ENCODE measurements at regions not wholly inside any gene's neighbourhood (a gene's known extent, or its start where the extent isn't known, plus 50 kb on each side); places are given as distances from the start of the nearest gene placed in this dataset.

DNA sequence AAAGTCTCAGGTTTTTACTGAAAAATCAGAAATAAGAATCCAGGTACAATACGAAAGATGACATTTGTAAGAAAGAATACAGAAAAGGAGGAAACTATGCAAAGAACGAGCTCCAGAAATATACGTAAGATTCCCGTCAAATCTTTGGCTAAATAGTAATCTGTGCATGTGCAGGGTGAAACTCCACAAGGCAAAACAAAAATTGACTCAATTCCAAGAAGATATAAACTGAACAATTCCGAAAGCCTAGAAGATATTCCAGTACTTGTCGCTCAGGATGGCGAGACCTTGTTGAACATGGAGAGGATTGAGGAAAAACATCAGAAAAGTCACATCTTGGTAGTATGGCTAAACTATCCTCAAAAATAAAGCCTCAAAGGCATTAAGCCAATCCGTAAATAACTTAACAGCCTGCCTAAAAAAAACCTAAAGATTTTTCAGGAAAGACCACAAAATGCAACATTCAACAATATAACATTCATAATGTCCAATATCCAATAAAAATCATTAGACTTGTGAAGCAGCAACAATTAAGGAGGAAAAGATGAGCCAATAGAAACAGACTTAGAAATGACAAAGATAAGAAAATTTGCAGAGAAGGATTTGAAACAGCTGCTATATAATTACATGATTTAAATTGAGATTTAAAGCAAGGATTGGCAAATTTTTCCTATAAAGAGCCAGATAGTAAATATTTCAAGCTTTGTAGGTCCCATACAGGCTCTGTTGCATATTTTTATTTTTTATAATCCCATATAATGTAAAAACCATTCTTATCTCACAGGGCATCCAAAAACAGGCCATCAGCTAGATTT lies 166.4 kb upstream of the UBASH3B start:
- H3K27me3 ChIP-seq (replicated peaks; ENCODE audit: control insufficient read depth, insufficient read depth, low read length): no peaks in the 10 kb centered on the region
- H3K36me3 ChIP-seq (ENCODE audit: control insufficient read depth, insufficient read depth, low read length, severe bottlenecking): no peaks in the 10 kb centered on the region
- peaks cover 12% of the 10 kb centered on the region for H3K9me3 ChIP-seq (ENCODE audit: control insufficient read depth, low read length)
- H3K4me3 ChIP-seq (ENCODE audit: low read length): no peak overlapping the region
- H3K9ac ChIP-seq (ENCODE audit: low read length): no peak overlapping the region
- peaks cover 5% of the 10 kb centered on the region for H3K4me1 ChIP-seq (ENCODE audit: control insufficient read depth, insufficient read depth, low read length)
- DNase-seq (ENCODE audit: low read depth): no peak

DNA sequence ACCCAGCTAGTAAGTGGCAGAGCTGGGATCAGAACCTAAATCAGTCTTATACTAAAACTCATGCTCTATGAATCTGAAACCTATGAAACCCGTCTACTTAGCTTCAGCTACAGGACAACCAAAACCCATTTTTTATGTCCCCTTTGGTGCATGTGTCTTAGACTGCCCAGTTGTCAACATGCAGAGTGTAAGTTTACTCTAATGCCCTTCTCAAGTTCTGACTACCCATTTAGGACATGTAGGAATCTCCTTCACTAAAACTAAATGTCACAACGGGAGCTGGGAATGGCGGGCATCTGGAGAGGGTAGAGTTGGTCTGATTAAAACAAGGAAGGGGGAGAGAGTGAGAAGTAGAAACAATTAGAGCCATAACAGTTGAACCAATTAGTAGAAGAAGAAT lies 167.9 kb upstream of the UBASH3B start:
- DNase-seq (ENCODE audit: low read depth): no peak

DNA sequence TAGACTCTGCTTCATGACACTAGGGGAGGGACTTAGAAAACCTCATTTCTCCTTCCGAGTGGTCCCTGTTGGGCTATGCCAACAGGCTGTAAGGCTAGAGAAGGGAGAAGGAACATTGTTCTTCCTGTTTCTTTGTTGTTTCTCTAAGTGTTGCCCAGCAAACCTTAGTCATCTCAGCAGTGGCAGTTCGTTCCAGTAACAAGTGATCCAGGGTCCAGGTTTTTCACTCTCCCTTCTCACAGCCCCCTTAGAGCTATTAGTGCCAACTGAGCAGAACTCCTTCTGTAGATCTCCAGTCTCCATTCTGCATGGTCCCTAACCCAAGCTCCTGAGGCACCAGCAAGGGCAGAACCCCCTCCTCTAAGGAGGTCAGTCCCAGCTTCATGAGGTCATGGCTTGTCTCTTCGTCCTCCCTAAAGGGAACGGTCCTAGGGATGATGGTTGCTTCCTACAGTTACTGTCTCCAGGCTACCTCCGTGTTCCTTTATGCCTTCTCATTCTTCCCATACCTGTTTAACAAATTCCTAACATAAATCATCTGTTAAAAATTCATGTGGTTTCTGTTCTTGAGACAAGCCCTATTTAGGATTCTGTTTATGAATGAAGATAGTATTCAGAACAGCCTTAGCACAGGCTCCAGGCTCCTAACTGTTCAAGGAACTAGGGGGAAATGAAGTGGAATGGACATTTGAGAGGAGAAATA lies 168.6 kb upstream of the UBASH3B start:
- Histone ChIP-seq H3K9ac (ENCODE audit: low read length) (no peak overlapping the region), H3K27me3 (replicated peaks; ENCODE audit: control insufficient read depth, insufficient read depth, low read length) (no peaks in the 10 kb centered on the region), H3K4me1 (ENCODE audit: control insufficient read depth, insufficient read depth, low read length) (peaks cover 5% of the 10 kb centered on the region), H3K4me3 (ENCODE audit: low read length) (no peak overlapping the region), H3K36me3 (ENCODE audit: control insufficient read depth, insufficient read depth, low read length, severe bottlenecking) (no peaks in the 10 kb centered on the region), H3K9me3 (ENCODE audit: control insufficient read depth, low read length) (peaks cover 32% of the 10 kb centered on the region)
- DNase-seq (ENCODE audit: low read depth): no peak

More for the DNA sequence above, 167.9 kb upstream of the UBASH3B start:
- H3K27me3 ChIP-seq (replicated peaks; ENCODE audit: control insufficient read depth, insufficient read depth, low read length): no peaks in the 10 kb centered on the region
- peaks cover 5% of the 10 kb centered on the region for H3K4me1 ChIP-seq (ENCODE audit: control insufficient read depth, insufficient read depth, low read length)
- H3K9ac ChIP-seq (ENCODE audit: low read length): no peak overlapping the region
- no peak overlapping the region for H3K4me3 ChIP-seq (ENCODE audit: low read length)
- no peaks in the 10 kb centered on the region for H3K36me3 ChIP-seq (ENCODE audit: control insufficient read depth, insufficient read depth, low read length, severe bottlenecking)
- H3K9me3 ChIP-seq (ENCODE audit: control insufficient read depth, low read length): peaks cover 26% of the 10 kb centered on the region

DNA sequence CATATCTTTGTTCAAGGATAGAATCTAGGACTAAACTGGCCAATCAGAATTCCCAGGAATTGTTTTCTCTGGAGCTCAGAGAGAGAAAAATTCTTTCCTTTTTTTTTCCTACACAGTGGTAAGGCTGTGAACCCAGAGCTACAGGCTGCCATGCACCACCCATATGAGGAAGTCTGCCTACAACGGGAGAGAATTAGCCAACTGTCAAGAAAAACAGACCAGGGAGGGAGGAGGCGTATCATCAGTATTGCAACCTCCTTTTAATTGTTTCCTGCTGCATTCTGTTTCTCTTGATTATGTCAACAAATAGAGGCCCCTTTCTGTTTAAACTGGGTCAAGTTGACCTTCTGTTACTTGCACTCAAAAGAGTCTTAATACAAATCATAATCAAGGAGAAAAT lies 176.5 kb upstream of the UBASH3B start:
- Histone ChIP-seq H3K36me3 (ENCODE audit: control insufficient read depth, insufficient read depth, low read length, severe bottlenecking) (no peaks in the 10 kb centered on the region), H3K27me3 (replicated peaks; ENCODE audit: control insufficient read depth, insufficient read depth, low read length) (no peaks in the 10 kb centered on the region), H3K4me3 (ENCODE audit: low read length) (no peak overlapping the region), H3K9me3 (ENCODE audit: control insufficient read depth, low read length) (peaks cover 21% of the 10 kb centered on the region), H3K4me1 (ENCODE audit: control insufficient read depth, insufficient read depth, low read length) (peaks cover 4% of the 10 kb centered on the region), H3K9ac (ENCODE audit: low read length) (no peak overlapping the region)
- DNase-seq (ENCODE audit: low read depth): peak; percentile 74

DNA sequence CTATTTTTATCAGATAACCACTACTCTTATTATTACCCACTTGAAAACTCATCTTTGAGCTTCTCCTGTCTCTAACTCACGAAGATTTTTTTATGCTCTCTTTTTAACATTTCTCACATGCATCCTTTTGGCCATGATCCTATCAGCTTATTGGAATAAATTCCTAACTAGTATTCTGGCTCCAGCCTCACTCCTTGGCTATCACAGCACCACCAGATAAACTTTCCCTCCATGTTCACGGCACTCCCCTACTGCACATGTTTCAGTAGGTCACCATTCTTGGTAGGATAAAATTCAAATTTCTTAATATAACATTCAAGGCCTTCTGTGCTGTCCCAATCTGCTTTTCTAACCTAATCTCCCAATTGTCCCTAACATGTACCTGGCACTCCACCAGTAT lies 186.6 kb upstream of the UBASH3B start:
- Histone ChIP-seq H3K4me1 (ENCODE audit: control insufficient read depth, insufficient read depth, low read length) (no peaks in the 10 kb centered on the region), H3K4me3 (ENCODE audit: low read length) (no peak overlapping the region), H3K36me3 (ENCODE audit: control insufficient read depth, insufficient read depth, low read length, severe bottlenecking) (no peaks in the 10 kb centered on the region), H3K27me3 (replicated peaks; ENCODE audit: control insufficient read depth, insufficient read depth, low read length) (no peaks in the 10 kb centered on the region), H3K9me3 (ENCODE audit: control insufficient read depth, low read length) (peaks cover 21% of the 10 kb centered on the region), H3K9ac (ENCODE audit: low read length) (no peak overlapping the region)
- DNase-seq (ENCODE audit: low read depth): no peak

DNA sequence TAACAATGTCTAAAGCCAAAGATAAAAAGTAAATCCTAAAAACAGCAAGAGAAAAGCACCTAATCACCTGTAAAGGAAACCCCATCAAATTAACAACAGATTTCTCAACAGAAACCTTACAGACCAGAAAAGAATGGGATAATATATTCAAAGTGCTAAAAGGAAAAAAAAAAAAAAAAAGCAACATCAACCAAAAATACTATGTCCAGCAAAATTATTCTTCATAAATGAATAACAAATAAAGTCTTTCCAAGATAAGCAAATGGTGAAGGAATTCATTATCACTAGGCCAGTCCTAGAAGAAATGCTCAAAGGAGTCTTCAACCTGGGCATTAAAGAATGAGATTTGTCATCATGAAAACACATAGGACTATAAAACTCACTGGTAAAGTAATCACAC lies 192.0 kb upstream of the UBASH3B start:
- Histone ChIP-seq H3K36me3 (ENCODE audit: control insufficient read depth, insufficient read depth, low read length, severe bottlenecking) (no peaks in the 10 kb centered on the region), H3K4me1 (ENCODE audit: control insufficient read depth, insufficient read depth, low read length) (no peaks in the 10 kb centered on the region), H3K27me3 (replicated peaks; ENCODE audit: control insufficient read depth, insufficient read depth, low read length) (no peaks in the 10 kb centered on the region), H3K4me3 (ENCODE audit: low read length) (no peak overlapping the region), H3K9ac (ENCODE audit: low read length) (no peak overlapping the region), H3K9me3 (ENCODE audit: control insufficient read depth, low read length) (peaks cover 47% of the 10 kb centered on the region)
- DNase-seq (ENCODE audit: low read depth): no peak

DNA sequence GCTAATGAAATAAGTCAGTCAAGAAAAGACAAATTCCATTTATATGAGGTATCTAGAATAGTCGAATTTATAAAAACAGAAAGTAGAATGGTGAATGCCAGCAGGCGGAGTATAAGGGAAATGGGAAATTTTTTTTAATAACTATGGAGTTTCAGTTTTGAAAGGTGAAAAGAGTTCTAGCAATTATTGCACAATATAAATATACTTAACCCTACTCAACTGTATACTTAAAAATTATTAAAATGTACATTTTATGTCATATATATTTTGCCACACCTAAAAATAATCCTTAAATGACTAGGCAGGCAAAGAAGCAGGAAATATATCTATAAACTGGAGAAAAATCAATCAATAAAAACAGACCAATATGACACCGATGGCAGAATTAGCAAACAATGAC lies 196.5 kb upstream of the UBASH3B start:
- no peaks in the 10 kb centered on the region for H3K4me1 ChIP-seq (ENCODE audit: control insufficient read depth, insufficient read depth, low read length)
- no peak overlapping the region for H3K9ac ChIP-seq (ENCODE audit: low read length)
- H3K36me3 ChIP-seq (ENCODE audit: control insufficient read depth, insufficient read depth, low read length, severe bottlenecking): no peaks in the 10 kb centered on the region
- H3K27me3 ChIP-seq (replicated peaks; ENCODE audit: control insufficient read depth, insufficient read depth, low read length): no peaks in the 10 kb centered on the region
- DNase-seq (ENCODE audit: low read depth): no peak
- H3K4me3 ChIP-seq (ENCODE audit: low read length): no peak overlapping the region
- H3K9me3 ChIP-seq (ENCODE audit: control insufficient read depth, low read length): peaks cover 29% of the 10 kb centered on the region

DNA sequence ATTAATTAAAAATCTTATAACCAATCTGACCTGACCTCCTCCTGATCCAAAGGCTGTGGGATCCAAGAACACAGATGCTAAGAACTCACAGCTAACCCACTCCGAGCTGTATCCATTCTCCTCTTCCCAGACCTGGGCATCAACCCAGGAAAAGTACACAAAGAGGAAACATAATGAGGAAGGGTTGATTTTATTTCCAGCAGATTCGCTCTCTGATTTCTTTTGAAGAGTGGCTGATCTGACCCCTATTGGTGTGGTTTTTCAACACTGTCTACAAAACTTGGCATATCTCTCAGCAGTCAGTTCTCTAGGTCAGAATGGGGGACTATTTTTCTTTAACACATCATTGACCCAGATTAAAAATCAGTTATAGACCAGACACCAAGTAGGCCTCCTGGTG lies 201.9 kb upstream of the UBASH3B start:
- Histone ChIP-seq H3K4me3 (ENCODE audit: low read length) (no peak overlapping the region), H3K36me3 (ENCODE audit: control insufficient read depth, insufficient read depth, low read length, severe bottlenecking) (no peaks in the 10 kb centered on the region), H3K9ac (ENCODE audit: low read length) (no peak overlapping the region), H3K27me3 (replicated peaks; ENCODE audit: control insufficient read depth, insufficient read depth, low read length) (no peaks in the 10 kb centered on the region), H3K4me1 (ENCODE audit: control insufficient read depth, insufficient read depth, low read length) (no peaks in the 10 kb centered on the region), H3K9me3 (ENCODE audit: control insufficient read depth, low read length) (peaks cover 3% of the 10 kb centered on the region)
- no peak for DNase-seq (ENCODE audit: low read depth)

DNA sequence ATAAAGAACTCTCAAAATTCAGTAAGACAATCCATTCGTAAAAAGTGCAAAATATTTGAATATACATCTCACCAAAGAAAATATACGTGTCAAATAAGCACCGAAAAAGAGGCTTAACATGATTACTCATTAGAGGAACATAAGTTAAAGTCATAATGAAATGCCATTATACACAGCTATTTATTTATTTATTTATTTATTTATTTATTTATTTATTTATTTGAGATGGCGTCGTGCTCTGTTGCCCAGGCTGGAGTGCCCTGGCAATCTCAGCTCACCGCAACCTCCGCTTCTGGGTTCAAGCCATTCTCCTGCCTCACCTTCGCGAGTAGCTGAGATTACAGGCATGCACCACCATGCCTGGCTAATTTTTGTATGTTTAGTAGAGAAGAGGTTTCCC lies 203.6 kb upstream of the UBASH3B start:
- Histone ChIP-seq H3K36me3 (ENCODE audit: control insufficient read depth, insufficient read depth, low read length, severe bottlenecking) (no peaks in the 10 kb centered on the region), H3K9me3 (ENCODE audit: control insufficient read depth, low read length) (no peaks in the 10 kb centered on the region), H3K4me1 (ENCODE audit: control insufficient read depth, insufficient read depth, low read length) (no peaks in the 10 kb centered on the region), H3K9ac (ENCODE audit: low read length) (no peak overlapping the region), H3K4me3 (ENCODE audit: low read length) (no peak overlapping the region), H3K27me3 (replicated peaks; ENCODE audit: control insufficient read depth, insufficient read depth, low read length) (no peaks in the 10 kb centered on the region)
- no peak for DNase-seq (ENCODE audit: low read depth)

DNA sequence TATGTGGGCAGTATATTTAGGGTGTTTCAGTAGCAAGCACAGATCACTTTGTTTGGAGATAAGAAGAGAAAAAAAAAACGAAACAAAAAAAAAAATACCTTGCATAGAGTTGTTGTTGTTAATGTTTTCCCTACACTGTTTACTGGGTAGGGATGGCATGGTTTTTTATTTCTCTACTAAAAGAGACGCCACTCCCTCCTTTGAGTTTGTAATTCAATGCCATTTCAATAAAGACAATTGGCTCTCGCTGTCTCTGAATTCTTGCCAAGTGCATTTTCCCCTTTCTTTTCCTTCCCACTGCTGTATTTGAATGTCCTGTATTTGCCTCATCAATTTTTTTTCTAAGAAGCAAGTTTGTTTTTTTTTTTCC lies 213.9 kb upstream of the UBASH3B start:
- Histone ChIP-seq H3K4me3 (ENCODE audit: low read length) (peak overlapping the region; percentile 86), H3K9me3 (ENCODE audit: control insufficient read depth, low read length) (no peaks in the 10 kb centered on the region), H3K27me3 (replicated peaks; ENCODE audit: control insufficient read depth, insufficient read depth, low read length) (no peaks in the 10 kb centered on the region), H3K4me1 (ENCODE audit: control insufficient read depth, insufficient read depth, low read length) (peaks cover 19% of the 10 kb centered on the region), H3K36me3 (ENCODE audit: control insufficient read depth, insufficient read depth, low read length, severe bottlenecking) (no peaks in the 10 kb centered on the region), H3K9ac (ENCODE audit: low read length) (peak overlapping the region; percentile 84)
- DNase-seq (ENCODE audit: low read depth): peak; percentile 7

DNA sequence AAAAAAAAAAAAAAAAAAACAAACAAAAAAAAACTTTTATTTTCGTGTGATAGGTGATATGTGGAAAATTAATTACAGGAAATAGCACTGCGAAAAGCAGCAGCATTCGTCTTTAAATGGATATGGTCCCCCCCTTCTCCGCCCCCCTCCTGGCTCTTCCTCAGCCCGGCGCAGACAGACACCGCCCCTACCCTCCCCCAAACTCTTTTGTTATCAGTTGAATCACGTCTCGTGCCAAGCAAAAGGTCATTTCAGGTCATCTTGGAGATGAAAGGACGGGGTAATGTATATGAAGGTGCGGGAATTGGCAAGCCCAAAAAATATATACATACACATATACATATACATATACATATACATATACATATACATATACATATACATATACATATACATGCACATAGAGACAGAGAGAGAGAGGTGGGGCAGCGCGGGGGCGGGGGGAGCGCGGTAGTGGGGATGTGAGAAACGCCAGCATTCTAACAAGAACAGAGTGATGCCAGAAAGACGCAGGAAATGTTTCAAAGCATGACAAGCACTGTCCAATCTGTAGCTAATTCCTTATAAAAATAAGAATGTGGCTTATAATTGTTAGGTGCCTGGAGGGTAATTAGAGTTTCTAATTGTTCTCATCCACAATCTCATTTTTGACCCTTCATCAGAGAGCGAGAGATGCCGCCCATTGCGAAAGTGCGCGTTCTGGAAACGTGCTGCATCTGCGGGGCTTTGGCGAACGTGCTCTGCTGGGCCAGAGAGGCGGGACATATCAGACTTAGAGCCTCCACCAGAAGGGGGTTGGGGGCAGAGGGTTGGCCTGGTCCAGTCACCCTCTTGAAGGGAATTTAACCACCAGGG lies 214.5 kb upstream of the UBASH3B start:
- Histone ChIP-seq H3K4me1 (ENCODE audit: control insufficient read depth, insufficient read depth, low read length) (peaks cover 19% of the 10 kb centered on the region), H3K9me3 (ENCODE audit: control insufficient read depth, low read length) (no peaks in the 10 kb centered on the region), H3K9ac (ENCODE audit: low read length) (peak overlapping the region; percentile 84), H3K4me3 (ENCODE audit: low read length) (peak overlapping the region; percentile 86), H3K36me3 (ENCODE audit: control insufficient read depth, insufficient read depth, low read length, severe bottlenecking) (no peaks in the 10 kb centered on the region), H3K27me3 (replicated peaks; ENCODE audit: control insufficient read depth, insufficient read depth, low read length) (no peaks in the 10 kb centered on the region)
- peak; percentile 34 for DNase-seq (ENCODE audit: low read depth)

Data from adipocyte (in vitro differentiated cells).